KG1 (cell line): ENCODE measurements at regions not wholly inside any gene's neighbourhood (a gene's known extent, or its start where the extent isn't known, plus 50 kb on each side); places are given as distances from the start of the nearest gene placed in this dataset.
"Not testable (repeated sequence)": the region's sequence is repeated elsewhere in the genome, so short reads cannot be mapped to it uniquely, and the experiment has no call there.

Experiments
- DNase-seq: peaks from one replicate; lab custom pipeline; 2025; lab: John Stamatoyannopoulos, UW

DNA sequence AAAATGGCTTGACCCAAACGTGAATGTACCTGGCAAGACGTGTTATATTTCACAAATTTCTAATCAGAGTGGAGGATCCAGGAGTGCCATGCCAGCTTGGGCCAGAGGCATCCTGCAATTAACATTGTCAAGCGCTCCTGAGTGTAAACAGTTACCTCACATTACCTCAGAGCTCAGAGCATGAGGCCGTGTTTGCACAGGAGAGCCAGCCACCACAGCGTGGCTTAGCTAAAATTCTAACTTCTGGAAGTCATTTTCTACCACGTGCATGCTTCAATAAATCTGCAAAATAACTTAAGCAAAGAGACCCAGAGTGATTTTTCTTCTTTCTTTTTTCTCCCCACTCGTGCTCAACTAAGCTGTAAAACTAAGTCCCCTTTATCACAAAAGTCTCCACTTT, 769.0 kb downstream of the KCNJ2 start:
- DNase-seq = no peak

DNA sequence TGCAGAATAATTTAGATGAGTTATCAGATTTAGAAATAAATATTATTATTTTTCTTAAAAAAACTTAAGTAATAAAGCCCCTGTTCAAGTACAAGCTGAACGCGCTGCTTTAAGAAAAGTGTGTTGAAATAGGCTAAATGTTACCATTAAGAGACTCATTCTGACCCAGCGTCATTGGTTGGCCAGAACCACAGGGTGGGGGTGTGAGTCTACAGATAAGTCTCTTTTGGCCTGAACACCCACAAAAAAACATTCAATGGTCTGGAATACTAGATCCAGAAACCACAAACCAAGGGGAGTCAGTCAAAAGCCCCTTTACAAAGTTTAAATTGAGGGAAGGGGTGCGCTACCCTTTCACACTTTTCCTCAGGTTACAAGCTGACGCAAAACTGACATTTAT, 776.1 kb downstream of the KCNJ2 start:
- DNase-seq = no peak

DNA sequence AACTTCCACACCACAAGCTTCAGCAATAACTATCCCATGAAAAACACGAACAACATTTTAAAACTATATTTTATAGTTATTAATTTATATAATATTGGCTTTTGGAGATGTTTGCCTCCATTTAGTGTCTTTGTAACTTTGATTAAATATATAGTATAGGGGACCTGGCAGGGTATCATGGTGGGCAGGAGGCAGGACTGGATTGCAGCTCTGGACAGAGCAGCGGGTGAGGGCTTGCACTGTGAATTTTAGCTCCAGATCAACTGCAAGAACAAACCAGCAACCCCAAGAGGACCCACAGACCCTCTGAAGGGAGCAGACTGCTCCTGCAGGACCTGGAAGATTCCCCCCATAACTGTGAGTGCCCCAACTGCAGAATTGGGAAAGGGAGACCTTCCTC, 777.9 kb downstream of the KCNJ2 start:
- DNase-seq = no peak

DNA sequence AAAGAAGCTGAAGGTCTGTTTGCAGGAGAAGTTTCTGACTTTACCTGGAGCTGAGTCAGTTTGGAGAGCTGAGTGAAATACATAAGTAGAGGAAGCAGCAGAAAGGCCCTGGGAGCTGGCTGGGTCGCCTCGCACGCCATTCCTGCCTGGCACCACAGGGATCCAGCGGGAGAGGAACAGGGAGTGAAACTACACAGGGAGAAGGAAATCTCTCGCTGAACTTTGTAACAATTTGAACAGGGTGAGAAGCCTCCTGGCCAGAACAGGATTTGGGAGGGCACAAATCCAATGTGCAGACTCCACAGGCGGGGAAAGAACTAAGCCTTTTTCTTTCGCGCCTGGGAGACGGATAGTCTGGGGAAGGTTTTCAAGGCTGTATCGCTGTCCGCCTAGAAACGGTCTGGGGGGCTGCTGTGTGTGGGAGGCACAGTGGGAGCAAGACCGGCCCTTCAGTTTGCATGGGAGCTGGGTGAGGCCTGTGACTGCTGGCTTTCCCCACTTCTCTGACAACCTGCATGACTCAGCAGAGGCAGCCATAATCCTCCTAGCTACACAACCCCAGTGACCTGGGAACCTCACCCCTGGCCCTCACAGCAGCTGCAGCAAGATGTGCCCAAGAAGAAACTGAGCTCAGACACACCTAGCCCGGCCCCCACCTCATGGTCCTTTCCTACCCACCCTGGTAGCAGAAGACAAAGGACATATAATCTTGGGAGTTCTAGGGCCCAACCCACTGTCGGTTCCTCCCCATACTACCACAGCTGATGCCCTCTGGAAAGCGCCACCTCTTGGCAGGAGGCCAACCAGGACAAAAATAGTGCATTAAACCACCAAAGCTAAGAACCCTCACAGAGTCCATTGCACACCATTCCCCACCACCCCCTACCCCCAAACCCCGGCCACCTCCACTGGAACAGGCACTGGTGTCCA, 778.6 kb downstream of the KCNJ2 start:
- no peak for DNase-seq

DNA sequence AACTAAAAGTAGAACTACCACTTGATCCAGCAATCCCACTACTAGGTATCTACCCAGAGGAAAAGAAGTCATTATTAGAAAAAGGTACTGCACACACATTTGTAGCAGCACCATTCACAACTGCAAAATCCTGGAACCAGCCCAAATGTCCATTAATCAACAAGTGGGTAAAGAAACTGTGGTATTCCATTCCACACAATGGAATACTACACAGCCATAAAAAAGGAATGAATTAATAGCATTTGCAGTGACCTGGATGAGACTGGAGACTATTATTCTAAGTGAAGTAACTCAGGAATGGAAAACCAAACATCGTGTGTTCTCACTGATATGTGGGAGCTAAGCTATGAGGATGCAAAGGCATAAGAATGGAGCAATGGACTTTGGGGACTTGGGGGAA, 783.8 kb downstream of the KCNJ2 start:
- DNase-seq = not testable (repeated sequence)

DNA sequence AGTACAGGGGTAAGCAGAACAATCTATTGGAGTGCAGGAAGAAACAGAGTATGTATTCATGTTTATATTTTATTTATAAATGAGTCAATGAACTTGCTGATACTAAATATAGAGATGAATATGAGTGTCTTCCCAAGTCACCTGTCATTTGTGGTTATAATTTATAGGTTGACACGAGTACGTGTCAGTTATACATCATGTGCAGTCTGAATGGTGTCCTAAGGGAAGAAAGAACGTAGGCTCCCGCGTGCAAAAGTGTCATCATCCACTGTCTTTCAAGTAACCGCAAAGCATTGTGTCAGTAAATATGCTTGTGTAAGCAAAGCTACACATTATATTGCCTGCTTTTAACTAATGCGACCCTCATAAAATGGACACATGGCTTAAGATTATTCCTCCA, 786.1 kb downstream of the KCNJ2 start:
- no peak for DNase-seq

DNA sequence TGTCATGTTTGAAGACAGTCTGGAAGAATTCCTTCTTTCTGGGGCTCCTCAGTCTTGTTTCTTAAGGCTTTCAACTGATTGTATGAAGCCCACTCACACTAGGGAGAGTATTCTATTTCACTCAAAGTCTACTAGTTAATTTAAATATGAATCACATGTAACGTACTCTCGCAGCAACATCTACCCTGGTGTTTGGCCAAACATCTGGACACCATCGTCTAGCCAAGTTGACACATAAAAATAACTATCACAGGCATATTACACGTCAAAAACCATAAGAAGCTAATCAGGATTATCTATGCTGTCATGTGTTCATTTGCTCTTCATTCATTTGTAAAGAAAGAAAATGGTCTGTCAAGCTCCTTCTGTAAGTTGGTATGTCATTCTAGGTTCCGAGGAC, 787.4 kb downstream of the KCNJ2 start:
- DNase-seq = no peak

DNA sequence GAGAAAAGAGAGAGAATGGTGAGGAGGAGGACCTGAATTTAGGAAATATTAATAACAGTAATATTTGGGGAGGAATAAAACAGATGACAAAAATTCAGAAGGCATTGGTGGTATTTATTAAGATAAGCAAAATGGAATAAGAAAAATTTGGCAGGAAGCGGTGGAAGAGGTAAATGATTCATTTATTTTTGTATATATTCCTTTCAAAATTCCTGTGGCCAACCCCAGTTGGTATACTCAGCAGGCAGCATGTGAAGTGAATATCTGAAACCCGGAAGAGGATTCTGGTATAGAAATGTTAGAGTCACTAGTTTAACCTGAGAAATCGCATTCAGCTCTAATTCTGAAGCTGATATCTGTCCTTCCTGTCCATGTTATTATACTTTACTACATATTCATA, 792.0 kb downstream of the KCNJ2 start:
- no peak for DNase-seq

DNA sequence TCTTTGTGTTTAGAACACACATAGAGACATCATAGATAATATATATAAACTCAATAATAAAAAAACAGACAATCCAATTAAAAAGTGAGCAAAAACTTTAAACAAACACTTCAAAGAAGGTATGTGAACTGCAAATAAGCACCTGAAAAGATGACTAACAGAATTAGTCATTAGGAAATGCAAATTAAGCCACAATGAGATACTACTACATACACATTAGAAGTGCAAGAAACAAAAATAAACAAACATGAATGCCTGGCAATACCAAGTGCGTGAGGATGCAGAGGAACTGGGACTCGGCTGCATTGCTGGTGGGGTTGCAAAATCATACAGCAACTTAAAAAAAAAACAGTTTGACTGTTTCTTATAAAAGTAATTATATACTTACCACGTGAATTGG, 799.0 kb downstream of the KCNJ2 start:
- no peak for DNase-seq

DNA sequence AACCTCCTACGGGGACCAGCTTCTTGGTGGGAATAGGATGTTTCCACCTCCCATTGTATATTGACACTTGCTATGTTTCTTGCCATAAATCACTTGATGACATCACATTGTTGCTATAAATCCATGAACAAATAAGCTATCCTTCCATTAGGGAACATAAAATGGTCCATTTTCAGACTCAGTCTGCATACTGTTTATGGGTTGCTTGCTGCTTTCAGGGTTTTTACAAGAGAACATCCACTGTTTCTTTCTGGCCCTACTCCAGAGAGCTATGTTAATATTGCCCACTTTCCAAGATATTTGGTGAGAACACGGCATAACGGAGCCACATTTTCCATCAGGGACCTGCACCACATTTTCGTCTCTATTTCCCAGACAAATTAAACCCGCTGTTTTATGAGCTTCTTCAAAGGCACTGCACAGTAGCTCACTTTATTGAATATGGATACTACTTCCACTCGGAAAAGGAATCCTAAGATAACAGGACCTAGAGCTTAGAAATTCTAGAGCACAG, 800.2 kb downstream of the KCNJ2 start:
- no peak for DNase-seq

DNA sequence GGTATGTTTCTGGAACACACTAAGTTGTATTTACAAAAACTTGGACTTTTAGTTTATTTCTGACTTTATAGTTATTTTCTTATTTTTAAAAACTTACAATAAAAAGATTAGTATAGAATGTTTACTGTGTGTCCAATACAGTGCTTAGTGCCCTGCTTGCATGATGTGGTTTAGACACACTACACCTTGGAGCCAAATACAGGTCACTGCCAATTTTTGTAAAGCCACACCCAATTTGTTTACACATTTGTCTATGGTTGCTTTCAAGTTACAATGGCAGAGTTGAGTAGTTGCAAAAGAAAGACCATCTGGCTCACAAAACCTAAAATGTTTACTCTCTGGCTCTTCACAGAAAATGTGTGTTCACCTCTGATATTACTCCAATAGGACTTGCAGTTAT, 807.1 kb downstream of the KCNJ2 start:
- no peak for DNase-seq

DNA sequence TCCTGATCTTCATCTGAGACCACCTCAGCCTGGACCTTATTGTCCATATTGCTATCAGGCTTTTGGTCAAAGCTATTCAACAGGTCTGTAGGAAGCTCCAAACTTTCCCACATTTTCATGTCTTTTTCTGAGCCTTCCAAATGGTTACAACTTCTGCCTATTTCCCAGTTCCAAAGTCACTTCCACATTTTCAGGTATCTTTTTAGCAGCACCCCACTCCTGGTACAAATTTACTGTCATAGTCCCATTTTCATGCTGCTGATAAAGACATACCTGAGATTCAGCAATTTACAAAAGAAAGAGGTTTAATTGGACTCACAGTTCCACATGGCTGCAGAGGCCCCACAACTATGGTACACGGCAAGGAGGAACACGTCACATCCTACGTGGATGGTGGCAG, 815.5 kb downstream of the KCNJ2 start:
- no peak for DNase-seq

DNA sequence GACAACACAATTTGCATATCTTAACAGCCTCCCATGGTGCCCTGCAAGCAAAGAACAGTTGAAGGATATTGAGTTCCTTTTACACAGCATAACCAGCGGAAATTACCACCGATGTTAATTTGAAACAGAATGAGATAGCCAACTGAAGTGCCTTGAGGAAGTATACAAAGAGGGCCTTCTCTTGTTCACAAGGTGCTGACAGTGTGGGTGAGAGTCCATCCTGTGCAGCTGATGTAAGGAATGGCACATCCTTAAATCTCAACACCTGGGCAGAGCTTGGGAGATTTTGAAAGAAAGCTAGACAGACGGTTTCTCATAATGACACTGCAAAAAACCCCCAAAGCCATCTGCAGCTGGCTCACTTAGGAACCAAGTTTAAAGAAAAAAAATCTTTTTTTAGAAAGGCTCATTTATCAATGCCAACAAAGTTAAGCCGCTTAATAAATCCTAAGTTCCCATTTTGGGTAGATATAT, 818.6 kb downstream of the KCNJ2 start:
- no peak for DNase-seq

DNA sequence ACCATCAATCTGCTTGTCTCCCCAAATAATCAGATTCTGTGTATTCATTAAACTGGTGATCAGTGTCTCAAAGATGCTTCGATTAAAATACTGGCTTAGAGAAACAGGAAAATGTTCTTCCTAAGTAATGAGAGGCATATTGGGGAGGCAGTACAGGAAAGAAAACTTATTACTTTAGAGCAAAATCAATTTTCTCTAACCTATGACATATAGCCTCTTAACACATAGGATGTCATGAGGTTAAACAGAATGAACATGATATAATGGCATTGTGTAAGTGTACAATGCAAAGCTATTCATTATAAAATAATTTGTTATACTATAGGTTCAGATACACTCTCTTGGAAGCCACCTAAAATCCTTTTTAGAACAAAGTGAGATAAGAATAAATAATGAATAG, 819.3 kb downstream of the KCNJ2 start:
- no peak for DNase-seq

DNA sequence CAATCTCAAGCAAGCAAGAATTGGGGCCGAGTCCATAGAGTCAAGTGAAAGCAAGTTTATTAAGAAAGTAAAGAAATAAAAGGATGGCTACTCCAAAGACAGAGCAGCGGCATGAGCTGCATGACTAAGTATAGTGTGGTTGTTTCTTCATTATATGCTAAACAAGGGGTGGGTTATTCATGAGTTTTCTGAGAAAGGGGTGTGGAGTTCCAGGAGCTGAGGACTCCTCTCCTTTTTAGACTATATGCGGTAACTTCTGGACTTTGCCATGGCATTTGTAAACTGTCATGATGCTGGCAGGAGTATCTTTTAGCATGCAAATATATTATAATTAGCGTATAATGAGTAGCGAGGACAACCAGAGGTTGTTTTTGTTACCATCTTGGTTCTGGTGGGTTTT, 819.9 kb downstream of the KCNJ2 start:
- no peak for DNase-seq

DNA sequence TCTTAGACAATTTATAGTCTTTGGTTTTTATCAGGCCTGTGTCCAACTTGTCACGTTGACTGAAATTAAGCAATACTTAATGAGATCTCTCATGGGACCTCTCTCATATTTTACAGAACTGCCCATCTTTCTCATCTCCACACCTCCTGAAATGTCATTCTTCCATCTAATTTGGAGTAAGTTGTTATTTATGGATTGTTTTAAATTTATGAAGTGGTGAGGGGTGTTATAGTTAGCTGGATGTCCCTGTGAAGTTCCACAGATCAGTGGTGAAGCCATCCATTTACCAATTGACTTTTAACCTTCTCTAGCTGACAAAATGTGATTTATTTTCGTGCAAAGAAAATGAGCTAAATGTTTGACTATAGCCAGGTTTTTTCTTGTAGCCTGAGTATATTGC, 824.9 kb downstream of the KCNJ2 start:
- DNase-seq = no peak

DNA sequence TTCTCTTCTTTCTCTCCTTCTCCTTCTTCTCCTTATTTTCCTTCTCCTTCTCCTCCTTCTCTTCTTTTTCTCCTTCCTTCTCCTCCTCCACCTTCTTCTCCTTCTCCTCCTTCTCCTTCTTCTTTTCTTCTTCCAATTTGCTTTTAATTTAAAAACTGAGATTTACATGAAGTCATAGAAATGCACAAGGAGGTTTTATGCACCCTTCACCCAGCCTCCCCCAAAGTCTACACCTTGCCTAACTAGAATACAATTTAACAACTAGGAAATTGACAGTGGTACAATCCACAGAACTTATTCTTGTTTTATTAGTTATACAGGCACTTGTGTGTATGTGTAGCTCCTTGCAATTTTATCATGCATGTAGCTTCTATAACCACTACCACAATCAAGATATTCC, 826.7 kb downstream of the KCNJ2 start:
- no peak for DNase-seq

DNA sequence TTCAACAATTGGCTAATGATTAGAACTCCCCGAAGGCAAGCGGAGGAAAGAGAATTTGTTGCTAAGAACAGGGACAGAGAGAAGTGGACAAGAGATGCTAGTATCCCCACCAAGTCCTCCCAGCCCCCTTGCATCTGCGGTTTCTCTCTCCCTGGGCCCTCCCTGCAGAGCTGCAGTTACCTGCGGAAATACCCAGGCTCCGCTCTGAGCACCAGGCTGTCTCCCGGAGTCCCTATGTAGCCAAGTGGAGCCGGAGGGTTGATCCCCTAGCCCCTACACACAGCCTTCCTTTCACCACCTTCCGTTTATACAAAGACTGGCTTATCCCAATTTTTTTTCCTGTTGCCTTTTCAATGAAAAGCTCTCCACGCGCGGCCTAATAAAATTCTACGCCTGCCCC, 834.4 kb downstream of the KCNJ2 start:
- no peak for DNase-seq

DNA sequence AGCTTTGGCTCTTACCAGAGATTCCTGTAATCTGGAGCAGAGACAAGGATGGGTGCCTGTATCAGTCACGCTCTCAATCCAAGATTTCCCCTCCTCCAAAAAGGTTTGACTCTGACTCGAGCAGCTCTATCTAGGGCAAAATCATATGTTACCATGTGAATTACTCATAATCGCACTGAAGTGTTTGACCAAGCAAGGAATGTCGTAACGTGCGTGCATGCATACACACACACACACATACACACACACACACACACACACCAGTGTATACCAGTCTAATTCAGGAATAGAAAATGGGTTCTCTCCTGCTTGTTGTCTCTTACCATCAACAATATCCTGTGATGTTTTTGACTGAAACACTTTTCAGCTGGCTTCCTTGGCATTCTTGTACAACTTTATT, 835.1 kb downstream of the KCNJ2 start:
- DNase-seq = no peak

DNA sequence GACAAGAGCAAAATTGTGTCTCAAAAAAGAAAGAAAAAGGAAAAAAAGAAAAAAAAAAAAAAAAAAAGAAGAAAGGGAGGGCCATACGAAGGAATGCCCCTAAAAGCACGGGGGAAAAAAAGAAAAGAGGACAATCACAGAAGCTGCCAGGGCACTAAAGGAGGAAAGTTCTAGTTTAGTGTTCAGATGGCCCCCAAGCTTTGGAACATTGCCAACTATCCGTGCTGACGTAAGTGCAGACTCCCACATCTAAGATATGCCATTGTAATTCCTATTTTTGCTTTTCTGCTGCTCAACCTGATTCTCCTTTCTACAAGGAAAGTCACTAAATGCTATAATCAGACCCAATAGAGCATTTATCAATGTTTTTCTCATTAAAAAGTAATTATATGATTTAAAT, 842.1 kb downstream of the KCNJ2 start:
- no peak for DNase-seq

DNA sequence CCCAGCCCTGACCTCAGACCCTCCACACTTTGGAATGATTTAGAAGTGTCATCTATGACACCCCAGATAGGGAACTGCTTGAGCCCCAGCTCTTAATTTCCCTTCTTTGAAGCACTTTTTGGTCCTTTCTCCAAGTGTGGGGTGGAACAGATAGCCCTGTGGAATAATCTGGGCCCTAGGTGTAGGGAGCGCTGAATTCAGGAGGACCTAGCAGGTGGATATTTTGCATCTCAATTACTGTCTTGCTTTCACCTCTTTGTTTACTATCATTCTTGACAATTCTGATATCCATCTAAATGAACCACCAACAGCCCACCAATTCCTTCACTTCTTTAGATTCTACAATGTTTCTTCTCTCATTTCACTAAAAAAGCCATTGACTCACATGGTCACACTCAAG, 850.4 kb downstream of the KCNJ2 start:
- no peak for DNase-seq

DNA sequence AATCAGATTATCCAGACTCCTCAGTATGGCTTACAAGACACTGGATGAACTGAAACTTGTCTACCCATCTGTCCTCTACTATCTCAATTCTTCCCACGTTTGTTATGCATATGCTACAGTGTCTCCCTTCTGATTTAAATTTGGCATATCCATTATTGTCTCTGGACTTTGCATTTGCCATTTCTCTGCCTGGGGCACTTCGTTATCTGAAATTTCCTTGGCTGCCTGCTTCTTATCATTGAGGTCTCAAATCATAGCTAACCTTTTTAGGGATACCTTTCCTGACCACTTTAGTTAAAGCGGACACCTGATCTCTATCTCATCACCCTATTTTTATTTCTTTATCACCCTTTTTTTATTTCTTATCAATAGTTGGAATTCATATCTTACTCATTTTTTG, 853.4 kb downstream of the KCNJ2 start:
- DNase-seq = no peak

DNA sequence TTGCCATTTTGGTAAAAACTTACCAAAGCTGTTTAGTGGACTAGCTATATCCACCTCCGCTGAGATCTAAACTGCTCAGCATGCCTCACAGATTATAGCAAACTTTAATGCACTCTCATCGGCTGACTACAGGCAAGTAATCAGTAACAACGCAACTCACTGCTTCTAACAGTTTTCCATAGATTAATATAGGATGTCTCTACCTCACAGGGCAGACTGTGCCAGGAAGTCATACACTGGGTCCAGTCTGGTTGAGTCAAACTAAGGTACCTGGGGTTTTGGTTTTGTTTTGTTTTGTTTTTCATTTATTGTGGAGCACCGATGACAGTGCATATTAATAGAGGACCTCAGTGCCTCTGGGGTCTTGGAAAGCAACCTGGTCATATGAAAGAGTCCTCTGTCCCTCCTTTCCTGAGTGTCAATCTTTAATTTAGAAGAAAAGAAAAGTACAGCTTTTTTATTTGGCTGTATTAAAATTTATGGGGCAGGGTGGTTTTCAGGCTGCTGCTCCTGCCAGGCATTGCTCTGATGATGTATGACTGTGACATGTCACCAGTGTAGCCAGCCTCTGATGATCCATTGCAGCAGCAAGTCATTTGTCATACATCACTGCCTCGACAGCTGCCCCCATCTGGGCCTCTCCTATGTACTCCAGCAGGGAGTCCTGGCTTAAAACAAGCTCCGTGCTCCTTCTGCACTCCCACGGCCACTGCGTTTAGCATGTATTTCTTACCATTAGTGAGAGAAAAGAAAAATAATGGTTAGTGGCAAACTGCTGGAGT, 854.1 kb downstream of the KCNJ2 start:
- no peak for DNase-seq
